ENCODE measurements at regions not wholly inside any gene's neighbourhood (a gene's known extent, or its start where the extent isn't known, plus 50 kb on each side); places are given as distances from the start of the nearest gene placed in this dataset.

DNA sequence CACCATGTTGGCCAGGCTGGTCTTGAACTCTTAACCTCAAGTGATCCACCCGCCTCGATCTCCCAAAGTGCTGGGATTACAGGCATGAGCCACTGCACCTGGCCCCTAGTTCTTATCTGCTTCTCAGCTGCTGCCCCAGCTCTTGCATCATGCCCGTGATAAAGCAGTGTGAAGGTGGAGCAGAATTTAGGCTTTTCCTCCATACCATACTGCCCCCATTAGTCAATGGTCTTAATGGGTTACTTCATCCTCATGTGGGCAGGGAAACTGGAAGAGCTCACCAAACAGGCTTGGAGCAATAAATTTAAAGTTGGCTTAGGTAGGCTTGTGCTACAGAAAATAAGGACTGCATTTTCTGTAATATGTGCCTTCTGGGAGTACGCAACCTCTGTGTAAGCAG, 636.9 kb upstream of the BOD1L1 start:
- TF ChIP-seq, protein P1, sequence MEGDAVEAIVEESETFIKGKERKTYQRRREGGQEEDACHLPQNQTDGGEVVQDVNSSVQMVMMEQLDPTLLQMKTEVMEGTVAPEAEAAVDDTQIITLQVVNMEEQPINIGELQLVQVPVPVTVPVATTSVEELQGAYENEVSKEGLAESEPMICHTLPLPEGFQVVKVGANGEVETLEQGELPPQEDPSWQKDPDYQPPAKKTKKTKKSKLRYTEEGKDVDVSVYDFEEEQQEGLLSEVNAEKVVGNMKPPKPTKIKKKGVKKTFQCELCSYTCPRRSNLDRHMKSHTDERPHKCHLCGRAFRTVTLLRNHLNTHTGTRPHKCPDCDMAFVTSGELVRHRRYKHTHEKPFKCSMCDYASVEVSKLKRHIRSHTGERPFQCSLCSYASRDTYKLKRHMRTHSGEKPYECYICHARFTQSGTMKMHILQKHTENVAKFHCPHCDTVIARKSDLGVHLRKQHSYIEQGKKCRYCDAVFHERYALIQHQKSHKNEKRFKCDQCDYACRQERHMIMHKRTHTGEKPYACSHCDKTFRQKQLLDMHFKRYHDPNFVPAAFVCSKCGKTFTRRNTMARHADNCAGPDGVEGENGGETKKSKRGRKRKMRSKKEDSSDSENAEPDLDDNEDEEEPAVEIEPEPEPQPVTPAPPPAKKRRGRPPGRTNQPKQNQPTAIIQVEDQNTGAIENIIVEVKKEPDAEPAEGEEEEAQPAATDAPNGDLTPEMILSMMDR (conservative IDR thresholded peaks at IDR 0.05; ENCODE audit: low read depth, low read length) = 0 out of 2 replicates have a peak, but pooled peaks have one; percentile 11
- TF ChIP-seq EZH2 (IDR thresholded peaks at IDR 0.05; ENCODE audit: low read length, unreplicated experiment) = no peak
- Histone ChIP-seq H3K27me3 (ENCODE audit: low read length) (no peaks in the 10 kb centered on the region), H3K4me3 (ENCODE audit: low read length) (no peak overlapping the region), H3K27ac (ENCODE audit: low read length) (no peak overlapping the region), H4K20me1 (ENCODE audit: low read length) (no peaks in the 10 kb centered on the region), H3K79me2 (ENCODE audit: low read length) (no peaks in the 10 kb centered on the region), H3K4me2 (ENCODE audit: low read length) (no peak overlapping the region), H3K4me1 (ENCODE audit: insufficient read depth, low read length) (no peaks in the 10 kb centered on the region), H3K9me2 (replicated peaks; ENCODE audit: low read length) (no peaks in the 10 kb centered on the region), H2AFZ (ENCODE audit: low read length) (no peak overlapping the region), H3K9ac (ENCODE audit: low read length) (no peak overlapping the region), H3F3A (ENCODE audit: low read length, unreplicated experiment) (no peaks in the 10 kb centered on the region), H3K36me3 (ENCODE audit: low read depth, low read length) (no peaks in the 10 kb centered on the region), H3K9me3 (ENCODE audit: low read length) (no peaks in the 10 kb centered on the region)
- DNase-seq (peak; percentile 26), ATAC-seq (no peak)
- CTCF ChIA-PET = no interaction called here
- BruUV-seq (replicated peaks) = no TSS peak
- intact Hi-C loops (cut with micrococcal nuclease) = no loop called here
- POLR2A ChIA-PET (ENCODE audit: unreplicated experiment) = no interaction called here

DNA sequence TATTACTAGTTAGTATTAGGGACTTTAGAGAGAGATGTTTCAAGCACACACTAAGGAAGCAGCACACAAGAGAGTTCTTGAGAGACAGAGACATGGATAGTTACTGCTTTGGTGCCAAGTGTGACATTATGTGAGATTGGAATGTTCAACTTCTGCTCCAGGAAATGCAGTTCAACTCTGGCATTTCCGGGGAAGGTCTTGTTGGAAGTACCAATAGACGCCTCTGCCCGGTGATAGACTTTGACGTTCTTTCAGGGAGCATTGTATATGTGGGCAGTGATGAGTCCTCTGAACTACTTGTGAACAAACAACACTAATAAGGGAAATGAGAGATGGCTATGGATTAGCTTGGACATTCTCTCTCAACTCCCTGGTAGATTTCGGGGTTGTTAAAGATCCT, 638.1 kb upstream of the BOD1L1 start:
- Histone ChIP-seq H3K9ac (ENCODE audit: low read length) (no peak overlapping the region), H3K79me2 (ENCODE audit: low read length) (no peaks in the 10 kb centered on the region), H3K9me3 (ENCODE audit: low read length) (no peaks in the 10 kb centered on the region), H3K9me2 (replicated peaks; ENCODE audit: low read length) (no peaks in the 10 kb centered on the region), H2AFZ (ENCODE audit: low read length) (no peak overlapping the region), H3K4me1 (ENCODE audit: insufficient read depth, low read length) (no peaks in the 10 kb centered on the region), H3K27ac (ENCODE audit: low read length) (no peak overlapping the region), H4K20me1 (ENCODE audit: low read length) (no peaks in the 10 kb centered on the region), H3K4me2 (ENCODE audit: low read length) (no peak overlapping the region), H3K27me3 (ENCODE audit: low read length) (no peaks in the 10 kb centered on the region), H3K4me3 (ENCODE audit: low read length) (no peak overlapping the region), H3F3A (ENCODE audit: low read length, unreplicated experiment) (no peaks in the 10 kb centered on the region), H3K36me3 (ENCODE audit: low read depth, low read length) (no peaks in the 10 kb centered on the region)
- ChIA-PET POLR2A (ENCODE audit: unreplicated experiment) (no interaction called here), CTCF (no interaction called here)
- no peak for TF ChIP-seq EZH2 (IDR thresholded peaks at IDR 0.05; ENCODE audit: low read length, unreplicated experiment)
- TF ChIP-seq, protein P1 (conservative IDR thresholded peaks at IDR 0.05; ENCODE audit: low read depth, low read length) = no peak
- no peak for TF ChIP-seq EZH2phosphoT487 (IDR thresholded peaks at IDR 0.05; ENCODE audit: borderline replicate concordance, low read length)
- peak; percentile 4 for DNase-seq
- BruUV-seq (replicated peaks) = no TSS peak
- no peak for ATAC-seq
- intact Hi-C loops (cut with micrococcal nuclease) = no loop called here

DNA sequence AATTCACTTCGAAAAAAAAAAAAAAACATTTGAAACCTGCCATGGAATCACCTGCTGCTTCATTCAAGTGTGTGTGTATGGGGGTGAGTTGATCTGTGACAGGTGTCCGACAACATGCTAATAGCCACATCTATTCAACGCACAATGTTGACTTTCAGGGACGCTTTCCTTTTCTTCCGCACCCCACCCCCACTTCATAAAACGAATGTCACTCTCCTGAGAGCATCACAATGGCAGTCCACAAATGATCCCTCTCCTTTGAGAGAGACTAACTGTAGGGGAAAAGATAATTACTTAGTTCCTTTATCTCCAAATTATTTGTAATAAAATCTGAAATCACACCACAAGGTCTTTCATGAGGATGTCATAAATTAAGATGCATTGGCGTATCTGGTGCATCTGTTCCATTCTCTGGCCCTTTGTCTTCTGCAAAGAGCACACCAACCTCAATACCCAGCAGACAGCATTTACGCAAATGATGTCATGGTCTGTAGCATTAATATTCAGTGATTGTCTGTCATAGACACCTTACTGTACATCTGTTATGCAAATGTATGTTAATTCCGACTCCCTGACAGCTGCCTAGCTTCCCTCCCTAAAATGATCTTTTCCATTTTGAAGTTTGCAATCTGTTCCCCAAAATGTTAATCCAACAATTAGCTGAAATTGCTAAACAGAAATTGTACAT, 640.0 kb upstream of the BOD1L1 start:
- BruUV-seq (replicated peaks) = no TSS peak
- TF ChIP-seq EZH2 (IDR thresholded peaks at IDR 0.05; ENCODE audit: low read length, unreplicated experiment) = no peak

More for the DNA sequence above, 640.0 kb upstream of the BOD1L1 start:
- no peaks in the 10 kb centered on the region for H3K79me2 ChIP-seq (ENCODE audit: low read length)
- intact Hi-C loops (cut with micrococcal nuclease) = no loop called here
- H3K4me3 ChIP-seq (ENCODE audit: low read length) = no peak overlapping the region
- ATAC-seq (no peak), DNase-seq (no peak)
- H4K20me1 ChIP-seq (ENCODE audit: low read length) = no peaks in the 10 kb centered on the region
- no peaks in the 10 kb centered on the region for H3K9me3 ChIP-seq (ENCODE audit: low read length)
- CTCF ChIA-PET = no interaction called here
- POLR2A ChIA-PET (ENCODE audit: unreplicated experiment) = no interaction called here
- no peaks in the 10 kb centered on the region for H3K9me2 ChIP-seq (replicated peaks; ENCODE audit: low read length)
- H3F3A ChIP-seq (ENCODE audit: low read length, unreplicated experiment) = no peaks in the 10 kb centered on the region
- no peaks in the 10 kb centered on the region for H3K27me3 ChIP-seq (ENCODE audit: low read length)
- no peak overlapping the region for H2AFZ ChIP-seq (ENCODE audit: low read length)
- H3K9ac ChIP-seq (ENCODE audit: low read length) = no peak overlapping the region
- no peaks in the 10 kb centered on the region for H3K4me1 ChIP-seq (ENCODE audit: insufficient read depth, low read length)
- no peaks in the 10 kb centered on the region for H3K36me3 ChIP-seq (ENCODE audit: low read depth, low read length)
- no peak overlapping the region for H3K4me2 ChIP-seq (ENCODE audit: low read length)
- no peak overlapping the region for H3K27ac ChIP-seq (ENCODE audit: low read length)
